NK-92 (cell line): ENCODE measurements at regions not wholly inside any gene's neighbourhood (a gene's known extent, or its start where the extent isn't known, plus 50 kb on each side); places are given as distances from the start of the nearest gene placed in this dataset.

ENCODE experiments used
- DNase-seq: peaks from one replicate; lab custom pipeline; 2025; ENCODE audit not compliant: unreplicated experiment; lab: John Stamatoyannopoulos, UW

DNA sequence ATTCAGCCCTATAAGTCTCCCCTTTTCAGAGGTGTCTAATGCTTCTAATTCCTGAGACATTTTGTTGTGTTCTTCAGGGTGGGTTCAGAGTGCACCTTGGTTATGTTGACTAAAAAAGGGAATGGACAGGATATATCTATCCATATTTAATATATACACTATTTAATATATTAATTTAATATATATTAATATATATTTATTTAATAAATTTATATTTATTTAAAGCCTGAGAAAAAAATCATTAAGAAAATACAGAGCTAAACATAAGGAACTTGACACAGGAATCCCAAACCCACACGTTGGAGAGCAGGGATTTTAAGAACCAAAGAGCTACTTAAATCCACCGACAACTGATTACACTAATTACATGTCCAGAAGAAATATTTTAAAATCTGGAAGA, 674.2 kb upstream of the KIRREL3 start:
- no peak for DNase-seq

DNA sequence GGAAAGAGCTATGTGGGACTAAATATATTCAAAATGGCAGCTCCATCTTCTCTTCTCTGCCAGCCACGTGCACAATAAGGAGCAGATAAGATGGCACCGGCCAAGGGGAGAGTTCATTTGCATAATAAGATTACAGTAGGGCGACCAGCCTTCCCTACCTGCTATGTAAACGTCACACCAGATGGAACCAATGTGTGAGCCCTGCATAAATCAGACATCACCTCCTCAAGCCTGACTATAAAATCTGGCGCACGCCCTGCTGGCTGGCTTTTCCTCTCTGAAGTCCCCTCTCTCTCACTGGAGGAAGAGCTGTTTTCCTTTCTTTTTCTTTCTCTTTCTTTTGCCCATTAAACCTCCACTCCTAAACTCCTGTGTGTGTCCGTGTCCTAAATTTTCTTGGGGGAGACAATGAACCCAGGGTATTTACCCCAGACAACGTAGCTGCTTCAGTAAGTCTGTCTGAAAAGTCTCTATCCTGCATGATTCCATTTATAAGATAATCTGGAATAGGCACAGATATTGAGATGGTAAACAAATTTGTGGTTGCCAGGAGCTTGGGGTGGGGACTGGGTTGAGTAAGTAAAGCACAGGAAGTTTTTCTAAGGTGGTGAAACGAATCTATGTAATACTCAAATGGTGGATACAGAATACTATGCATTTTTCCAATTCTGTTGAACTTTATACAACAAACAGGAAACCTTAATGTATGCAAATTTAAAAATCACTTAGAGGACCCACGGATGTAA, 670.0 kb upstream of the KIRREL3 start:
- no peak for DNase-seq

DNA sequence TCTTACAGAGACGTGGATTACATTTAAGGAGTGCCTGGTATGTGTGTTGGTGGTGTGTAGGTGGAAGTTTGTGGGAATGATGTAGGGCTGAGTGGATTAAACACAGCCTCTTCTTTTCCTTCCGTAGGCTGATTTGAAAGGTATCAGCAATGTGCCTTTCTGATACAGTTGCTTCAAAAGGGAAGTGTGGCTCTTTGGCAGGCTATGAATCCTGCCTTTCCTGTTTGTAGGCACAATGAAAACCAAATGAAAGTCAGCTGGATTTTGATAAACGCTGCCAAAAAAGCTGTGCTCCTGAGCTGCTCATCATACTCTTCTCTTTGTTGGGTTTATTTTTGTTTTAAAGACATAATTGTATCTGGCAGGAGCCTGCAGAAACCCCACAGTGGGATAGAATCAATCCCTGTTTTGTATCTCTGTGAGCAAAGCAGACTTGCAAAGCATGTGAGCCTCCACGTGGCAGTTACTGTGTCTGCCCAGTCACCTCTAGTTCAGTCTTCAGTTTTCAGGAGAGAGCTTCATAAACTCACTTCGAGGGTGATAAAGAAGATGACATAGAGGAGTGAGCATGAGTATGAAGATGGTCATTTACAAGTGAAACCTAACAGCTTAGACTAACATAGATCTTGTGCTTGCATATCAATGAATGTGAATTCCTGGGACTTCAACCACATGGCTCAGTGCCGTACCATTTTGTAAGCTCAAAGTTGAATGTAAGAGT, 655.7 kb upstream of the KIRREL3 start:
- DNase-seq = no peak

DNA sequence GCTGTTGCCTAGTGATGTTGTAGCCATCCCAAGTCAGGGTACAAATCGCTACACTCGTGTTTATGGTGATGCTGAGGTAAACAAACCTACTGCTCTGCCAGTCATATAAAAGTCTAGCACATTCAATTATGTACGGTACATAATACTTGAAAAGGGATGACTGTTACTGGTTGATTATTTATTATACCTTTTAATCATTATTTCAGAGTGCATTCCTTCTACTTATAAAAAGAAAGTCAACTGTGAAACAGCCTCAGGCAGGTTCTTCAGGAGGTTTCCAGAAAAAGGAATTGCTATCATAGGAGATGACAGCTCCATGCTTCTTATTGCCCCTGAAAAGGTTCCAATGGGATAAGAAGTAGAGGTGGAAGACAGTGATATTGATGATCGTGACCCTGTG, 652.5 kb upstream of the KIRREL3 start:
- no peak for DNase-seq

DNA sequence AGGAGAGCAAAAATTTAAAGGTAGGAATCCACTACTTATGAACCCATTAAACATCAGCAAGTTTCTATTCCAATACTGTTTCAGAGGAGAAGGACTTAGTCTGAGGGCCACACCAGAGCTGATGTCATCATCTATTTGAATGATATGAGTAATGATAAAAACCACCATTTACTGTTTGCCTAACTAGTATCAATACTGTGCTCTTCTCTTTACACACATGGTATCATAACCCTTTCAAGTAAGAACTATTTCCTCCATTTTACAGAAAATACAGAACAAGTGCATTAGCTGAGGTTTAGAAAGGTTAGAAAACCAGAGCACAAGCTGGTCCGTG, 651.3 kb upstream of the KIRREL3 start:
- no peak for DNase-seq

DNA sequence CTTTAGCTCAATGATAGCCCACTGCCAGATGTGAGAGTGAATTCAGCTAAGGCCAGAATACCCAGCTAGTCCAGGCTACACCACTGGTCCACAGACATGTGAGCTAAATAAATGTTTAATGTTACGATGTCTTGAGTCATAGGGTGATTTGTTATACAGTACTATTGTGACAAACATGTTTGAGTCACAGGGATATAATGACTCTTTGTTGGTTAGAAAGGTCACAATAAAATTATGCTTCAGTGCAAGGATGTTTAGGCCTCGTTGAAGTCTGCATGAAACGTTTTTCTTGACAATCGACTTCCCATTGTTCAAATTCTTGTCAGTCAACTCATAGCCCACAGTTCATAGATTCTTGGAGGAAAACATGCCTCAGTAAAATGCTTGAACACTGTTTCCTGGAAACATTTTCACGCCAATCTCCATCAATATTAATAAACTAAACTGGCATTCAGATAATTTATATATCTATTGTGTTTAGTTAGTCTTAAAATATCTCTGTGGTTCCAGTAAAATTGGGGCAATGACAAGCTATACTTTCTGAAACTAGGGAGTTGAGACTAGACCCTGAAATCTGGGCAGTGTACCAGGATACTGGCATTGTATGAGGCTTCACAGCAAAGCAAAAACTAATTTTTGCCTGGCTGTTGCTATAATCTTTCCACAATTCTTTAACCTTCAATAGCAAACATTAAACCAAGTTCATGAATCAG, 650.8 kb upstream of the KIRREL3 start:
- DNase-seq = no peak

DNA sequence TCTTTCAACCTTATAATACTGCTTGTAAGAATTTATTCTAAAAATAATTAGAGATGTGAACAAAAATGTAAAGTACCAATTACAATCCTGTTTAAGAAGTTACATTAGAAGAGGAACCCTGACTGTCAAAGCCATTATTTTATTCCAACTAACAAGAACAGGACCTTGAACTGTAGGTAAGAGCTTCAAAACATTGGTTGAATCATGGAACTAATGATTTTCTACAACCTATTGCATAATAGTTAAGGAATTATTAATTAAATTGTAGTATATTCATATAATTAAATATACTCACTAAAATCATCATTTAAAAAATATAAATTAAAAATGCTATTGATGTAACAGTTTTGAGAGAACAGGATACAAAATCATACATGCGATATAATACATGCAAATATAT, 649.4 kb upstream of the KIRREL3 start:
- no peak for DNase-seq

DNA sequence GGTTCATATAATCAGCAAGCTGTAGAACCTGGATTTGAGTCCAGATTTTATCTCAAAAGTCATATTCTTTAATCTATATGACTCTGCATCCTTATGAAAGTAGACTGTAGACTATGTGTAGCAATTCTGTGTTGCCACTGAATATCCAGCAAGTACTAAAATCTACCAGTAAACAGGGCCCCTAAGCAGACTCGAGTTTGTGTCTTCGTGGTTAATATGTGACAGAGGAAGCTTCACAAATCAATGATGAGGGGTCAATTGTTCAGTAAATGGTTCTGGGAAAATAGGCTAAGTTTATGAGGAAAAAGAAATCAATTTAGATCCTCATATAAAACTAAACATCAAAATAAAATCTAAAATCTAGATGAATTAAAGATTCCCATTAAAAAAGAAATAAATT, 648.5 kb upstream of the KIRREL3 start:
- DNase-seq = no peak

DNA sequence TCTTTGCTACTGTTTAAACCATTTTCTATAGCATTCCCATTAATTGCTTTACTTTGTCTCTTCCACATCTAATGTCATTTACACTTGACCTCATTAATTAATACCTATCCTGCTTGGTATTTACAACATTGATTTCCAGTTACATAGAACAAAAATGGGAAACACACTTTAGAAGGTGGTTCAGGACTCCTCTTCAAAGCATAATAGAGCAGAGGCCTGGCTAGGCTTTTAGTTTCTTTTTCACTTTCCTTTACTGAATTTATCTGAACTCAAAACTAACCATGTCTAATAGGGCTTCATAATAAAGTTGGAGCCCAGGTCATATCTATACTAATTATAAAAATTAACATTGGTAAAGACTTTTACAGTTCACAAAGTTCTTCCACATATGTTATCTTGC, 648.0 kb upstream of the KIRREL3 start:
- DNase-seq = no peak

DNA sequence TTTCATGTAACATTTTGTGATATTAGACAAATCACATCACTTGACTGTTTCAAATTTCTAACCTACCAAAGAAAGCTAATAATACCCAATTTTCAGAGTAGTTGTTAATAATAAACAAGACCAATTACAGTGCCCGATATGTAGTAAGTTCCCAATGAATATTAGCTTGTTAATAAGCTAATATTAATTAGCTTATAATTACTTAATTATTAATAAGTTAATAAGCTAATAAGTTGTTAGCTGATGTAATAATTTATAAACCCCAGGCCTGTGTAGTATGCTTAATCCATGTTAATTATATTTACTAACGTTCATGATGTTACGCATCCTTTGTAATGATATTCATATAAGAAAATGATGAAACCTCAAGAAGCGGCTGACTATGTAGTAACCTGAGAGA, 643.8 kb upstream of the KIRREL3 start:
- no peak for DNase-seq

DNA sequence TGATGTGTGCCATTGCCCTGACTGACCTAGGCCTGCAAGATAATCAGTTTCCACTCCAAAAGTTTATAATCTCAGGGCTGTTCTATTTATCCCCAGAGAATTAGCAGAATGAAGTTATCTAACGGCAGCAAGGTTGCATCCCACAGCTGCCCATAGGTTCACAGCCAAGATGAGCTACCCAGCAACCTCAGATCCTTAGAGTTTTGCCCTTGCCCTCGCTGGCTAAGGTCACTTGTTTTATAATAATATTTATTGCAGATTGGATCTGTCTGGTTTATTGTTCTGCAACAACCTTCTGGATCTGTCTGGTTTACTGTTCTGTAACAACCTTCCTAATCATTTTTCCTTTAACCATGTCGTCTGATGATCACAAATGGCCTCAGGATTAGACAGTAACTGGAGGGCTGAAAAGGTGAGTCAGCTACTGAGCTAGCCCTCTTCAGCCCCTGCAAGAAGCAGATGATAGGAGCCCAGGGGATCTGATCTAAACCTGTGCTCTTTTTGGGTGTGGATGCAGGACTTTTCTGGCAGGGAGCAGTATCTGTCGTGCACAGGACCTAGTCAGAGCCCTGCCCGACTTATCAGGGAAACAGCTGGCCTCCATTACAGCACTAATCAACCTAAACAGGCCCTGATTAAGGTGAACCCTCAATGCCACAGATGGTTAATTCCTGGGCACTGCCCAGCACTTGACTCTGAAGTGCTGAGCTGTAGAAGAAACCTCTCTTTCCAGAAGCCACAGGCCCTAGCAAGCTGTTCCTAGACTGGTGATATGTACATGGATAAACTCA, 642.9 kb upstream of the KIRREL3 start:
- DNase-seq = no peak

DNA sequence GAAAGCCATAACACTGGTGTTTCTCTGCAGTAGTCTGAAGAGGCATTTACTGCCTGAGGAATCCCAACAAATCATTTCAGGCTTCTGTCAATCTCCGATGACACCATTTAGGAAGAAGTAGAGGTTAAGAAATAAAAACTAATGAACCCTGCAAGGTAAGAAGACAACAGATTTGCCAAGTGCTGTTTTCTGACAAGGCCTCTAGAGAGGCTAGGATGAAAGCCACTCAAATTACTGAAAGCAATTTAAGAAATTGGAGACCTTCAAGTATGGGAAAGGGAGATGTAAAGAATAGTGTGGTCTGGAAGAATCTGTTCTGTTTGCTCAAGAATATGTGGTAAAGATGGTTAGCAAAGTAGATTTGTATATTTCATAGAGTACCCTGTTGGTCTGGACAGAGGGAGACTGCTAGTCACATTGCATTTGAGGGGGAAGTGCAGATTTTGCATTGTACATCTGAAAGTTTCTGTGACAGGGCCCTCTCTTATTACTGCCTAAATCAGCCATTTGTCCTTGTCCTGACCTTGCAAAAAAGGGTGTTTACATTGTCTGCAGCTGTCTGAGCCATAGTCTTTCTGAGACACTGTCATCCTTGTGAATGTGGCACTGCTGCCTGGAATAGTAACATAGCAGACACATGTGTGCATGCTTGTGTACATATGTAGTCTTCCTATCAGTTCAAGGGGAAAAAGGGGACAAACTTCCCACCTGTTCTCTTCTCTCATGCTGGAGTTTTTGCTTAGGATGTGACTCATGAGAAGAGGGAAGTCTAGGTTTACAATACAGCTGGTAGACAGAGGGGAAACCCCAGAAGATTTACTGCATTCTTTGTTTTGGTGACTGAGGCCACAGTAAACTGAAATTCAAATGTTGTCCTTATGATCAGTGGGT, 640.2 kb upstream of the KIRREL3 start:
- no peak for DNase-seq

DNA sequence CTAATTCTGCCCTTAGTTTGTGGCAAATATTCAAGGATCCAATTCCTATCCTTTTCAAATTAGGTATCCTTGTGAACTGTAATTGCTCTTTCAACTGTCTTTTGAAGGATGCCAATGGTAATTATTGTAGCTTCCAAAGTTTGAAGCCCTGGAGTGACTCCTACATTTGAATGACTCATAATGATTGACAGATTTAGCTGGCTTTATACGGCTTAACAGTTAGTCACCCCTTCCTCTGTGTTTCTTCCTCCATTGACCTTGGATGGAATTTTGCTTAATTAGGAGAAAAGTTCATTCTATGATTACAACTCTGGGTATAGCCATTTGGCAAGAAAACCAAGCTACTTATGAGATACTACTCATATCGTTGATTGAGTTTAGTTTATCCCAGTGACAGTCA, 639.3 kb upstream of the KIRREL3 start:
- no peak for DNase-seq

DNA sequence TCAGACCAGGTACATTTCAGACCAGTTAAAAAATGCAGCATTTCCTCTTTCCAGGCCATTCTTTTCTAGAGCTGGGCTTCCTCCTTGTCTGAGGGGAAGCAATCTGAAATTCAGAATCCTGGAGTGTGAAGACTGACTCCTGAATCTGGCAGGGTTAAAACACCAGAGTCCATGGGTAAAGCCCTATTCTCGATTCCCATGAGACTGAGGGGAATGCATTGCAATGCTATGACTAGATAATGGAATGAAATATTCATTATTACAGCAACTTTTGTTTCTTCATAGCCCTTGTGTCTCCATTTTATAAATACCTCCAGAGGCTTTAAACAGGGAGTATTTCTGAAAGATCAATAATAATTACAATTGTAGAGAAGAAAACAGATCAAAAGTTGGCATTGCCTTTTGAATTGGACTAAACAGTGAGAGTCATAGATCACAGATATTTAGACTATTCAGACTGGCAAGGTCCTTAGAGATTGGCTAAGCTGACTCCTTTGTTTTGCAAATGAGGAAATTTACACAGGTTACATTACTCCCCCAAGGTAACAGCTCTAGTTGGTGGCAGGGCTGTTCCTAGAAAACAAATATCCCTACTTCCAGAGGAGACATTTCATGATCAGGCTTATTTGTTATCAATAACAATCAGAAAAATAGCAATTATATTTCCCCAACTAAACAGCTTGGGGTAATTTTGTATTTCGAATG, 632.6 kb upstream of the KIRREL3 start:
- DNase-seq = no peak

DNA sequence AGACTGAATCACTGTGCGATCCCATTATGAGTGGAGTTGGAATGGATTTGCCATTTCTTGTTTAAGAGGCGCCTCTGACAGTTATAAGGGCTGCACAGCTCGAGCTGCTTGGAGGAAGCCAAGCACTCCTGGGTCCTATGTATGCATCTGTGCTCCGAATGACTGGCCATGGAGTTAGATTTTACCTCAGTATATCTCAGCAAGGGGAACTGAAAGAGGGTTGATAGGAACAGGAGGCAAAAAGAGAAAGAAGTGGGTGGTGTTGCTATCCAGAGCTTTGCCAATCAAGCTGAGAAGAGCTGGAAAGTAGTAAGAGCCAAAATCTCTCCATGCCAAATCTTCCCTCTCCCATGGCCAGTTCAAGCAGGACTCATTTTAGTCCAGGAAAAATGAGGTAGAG, 632.0 kb upstream of the KIRREL3 start:
- DNase-seq = no peak

DNA sequence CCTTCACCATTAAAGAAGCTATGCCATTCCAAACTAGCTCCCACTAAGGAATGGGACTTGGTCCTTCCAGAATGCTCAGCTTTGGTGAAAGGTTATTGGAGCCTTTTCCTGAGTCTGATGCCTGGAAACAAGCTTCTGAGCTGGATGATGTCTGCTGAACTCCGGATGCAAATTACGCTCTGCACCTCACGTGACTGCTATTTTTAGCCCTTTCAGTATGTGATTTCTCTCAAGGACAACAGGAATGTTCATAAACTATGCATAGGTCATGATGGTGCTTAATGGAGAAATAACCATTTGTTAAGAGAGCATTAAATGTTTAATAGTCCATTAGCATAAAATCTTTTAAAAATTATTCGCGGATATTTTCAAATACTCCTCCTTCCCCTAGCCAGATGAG, 631.4 kb upstream of the KIRREL3 start:
- DNase-seq = no peak

DNA sequence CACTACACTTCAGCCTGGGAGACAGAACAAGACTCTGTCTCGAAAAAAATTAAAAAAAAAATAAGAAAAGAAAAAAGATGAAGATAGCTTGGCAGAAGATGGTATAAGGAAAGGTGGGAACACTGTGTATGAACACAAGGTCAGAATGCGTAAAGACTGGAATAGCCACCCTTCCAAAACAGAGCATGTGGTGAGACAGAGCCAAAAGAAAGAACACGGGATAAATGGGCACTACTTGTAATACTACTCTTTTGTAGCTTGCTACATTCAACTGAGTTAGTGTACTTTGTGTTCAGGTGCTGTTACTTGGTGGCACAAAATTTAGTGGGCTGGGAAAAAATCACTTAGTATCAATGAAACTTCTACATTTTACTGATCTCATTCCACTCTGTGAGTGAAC, 628.6 kb upstream of the KIRREL3 start:
- no peak for DNase-seq

DNA sequence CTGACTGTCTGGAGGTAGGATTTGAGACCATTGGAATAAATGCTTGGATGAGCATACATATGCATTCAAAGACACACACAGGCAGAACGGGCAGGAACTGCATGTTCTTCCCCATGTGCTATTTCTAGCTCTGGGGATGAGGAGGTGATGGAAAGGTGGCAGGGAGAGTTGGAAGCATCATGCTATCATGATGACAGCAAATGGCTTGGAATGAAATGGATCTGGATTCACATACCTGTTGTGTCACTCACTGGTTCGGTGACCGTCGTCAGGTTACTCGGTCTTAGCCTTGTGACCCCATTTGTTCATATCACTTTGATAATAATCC, 627.9 kb upstream of the KIRREL3 start:
- DNase-seq = no peak

DNA sequence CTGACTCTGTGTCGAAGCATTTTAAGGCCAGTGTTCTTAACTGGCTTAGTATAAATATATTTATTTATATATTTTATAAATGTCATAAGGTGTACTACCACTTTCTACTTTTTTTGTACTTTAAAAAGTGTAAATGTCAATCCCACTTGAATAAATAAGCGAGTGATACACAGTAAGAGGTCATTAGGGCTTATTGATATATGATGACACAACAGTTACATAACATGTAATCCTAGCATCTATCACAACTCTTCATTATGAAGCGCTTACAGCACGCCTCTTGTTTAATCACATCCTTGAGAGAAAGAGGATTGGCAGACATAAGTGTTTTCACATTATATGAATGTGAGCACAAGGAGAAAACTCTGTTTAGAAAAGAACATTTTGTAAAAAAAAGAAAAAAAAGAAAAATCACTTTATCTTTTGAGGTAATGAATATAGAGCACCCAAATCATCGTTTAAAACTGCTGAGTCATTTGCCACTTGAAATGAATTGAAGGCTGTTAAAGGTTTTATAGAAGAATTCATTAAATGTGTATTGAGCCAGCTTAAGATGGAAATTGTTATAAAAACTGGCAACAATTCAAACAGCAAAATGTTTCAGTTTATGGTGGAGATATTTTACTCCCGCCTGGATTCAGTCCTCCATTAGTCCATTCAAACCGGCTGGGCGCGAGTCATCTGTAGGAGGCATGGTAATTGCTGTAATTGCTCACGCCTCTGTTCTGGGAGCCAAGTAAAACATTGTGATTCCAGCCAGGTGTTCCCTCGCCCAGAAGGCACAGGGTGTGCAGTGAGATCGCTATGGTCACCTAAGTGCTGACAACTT, 627.3 kb upstream of the KIRREL3 start:
- DNase-seq = no peak
